Liver (tissue), 8 donors: ENCODE measurements at regions not wholly inside any gene's neighbourhood (a gene's known extent, or its start where the extent isn't known, plus 50 kb on each side); places are given as distances from the start of the nearest gene placed in this dataset.

ENCODE experiments used
- DNase-seq: peaks from one replicate; pipeline ENCODE4 v3.0.0-alpha.2; 2017; ENCODE audit warnings: low spot score
- H3K27ac ChIP-seq, 2 donors: one replicate each; pipeline ENCODE4 v1.7.0; 2013; ENCODE audit warnings: inconsistent platforms in 2 of 2, low read length in 2 of 2, control low read depth in 1 of 2, low read depth in 1 of 2, mild to moderate bottlenecking in 1 of 2
- H3K27me3 ChIP-seq, 4 donors: one replicate each; pipeline versions ENCODE4 v1.6.1 to v1.7.0; 2013; ENCODE audit warnings: low read length in 3 of 4, inconsistent platforms in 1 of 4, mild to moderate bottlenecking in 1 of 4, moderate library complexity in 1 of 4; ENCODE audit not compliant: control insufficient read depth in 4 of 4, insufficient read depth in 4 of 4
- H3K36me3 ChIP-seq, 4 donors: one replicate each; pipeline versions ENCODE4 v1.6.1 to v1.7.0; 2013; ENCODE audit warnings: low read length in 3 of 4, mild to moderate bottlenecking in 3 of 4, low read depth in 1 of 4, moderate library complexity in 1 of 4; ENCODE audit not compliant: control insufficient read depth in 4 of 4, insufficient read depth in 3 of 4
- H3K4me1 ChIP-seq, 4 donors: one replicate each; pipeline versions ENCODE4 v1.6.1 to v1.7.0; 2013; ENCODE audit warnings: low read length in 3 of 4, mild to moderate bottlenecking in 3 of 4, moderate library complexity in 1 of 4; ENCODE audit not compliant: control insufficient read depth in 4 of 4, insufficient read depth in 4 of 4
- H3K4me3 ChIP-seq, 3 donors: one replicate each; pipeline versions ENCODE4 v1.6.1 to v1.7.0; 2013; ENCODE audit warnings: low read length in 3 of 3, control low read depth in 1 of 3, low read depth in 1 of 3, mild to moderate bottlenecking in 1 of 3
- H3K9ac ChIP-seq, 2 donors: one replicate each; pipeline ENCODE4 v1.7.0; 2013; ENCODE audit warnings: low read length in 2 of 2, mild to moderate bottlenecking in 2 of 2, moderate library complexity in 2 of 2, control low read depth in 1 of 2, low read depth in 1 of 2
- H3K9me3 ChIP-seq, 4 donors: one replicate each; pipeline versions ENCODE4 v1.6.1 to v1.7.0; 2013; ENCODE audit warnings: low read length in 3 of 4; ENCODE audit not compliant: control insufficient read depth in 4 of 4
- CTCF ChIP-seq: fragments of 150-350 bp; IDR thresholded peaks from 2 replicates; pipeline ENCODE4 v1.5.1; 2017; ENCODE audit warnings: improper control_type of control experiment, low read depth, low read length; ENCODE audit not compliant: missing input control
- EGR1 ChIP-seq, 2 donors: IDR thresholded peaks; 2 replicates each; pipeline ENCODE4 v1.6.1; 2016 to 2018; ENCODE audit warnings: antibody characterized with exemption in 2 of 2, low read depth in 2 of 2
- FOXA1 ChIP-seq: IDR thresholded peaks from 2 replicates; pipeline ENCODE4 v1.6.1; 2016; ENCODE audit warnings: antibody characterized with exemption
- FOXA2 ChIP-seq: IDR thresholded peaks from 2 replicates; pipeline ENCODE4 v1.6.1; 2016; ENCODE audit warnings: antibody characterized with exemption
- GABPA ChIP-seq, 2 donors: IDR thresholded peaks in 1 of 2; conservative IDR thresholded peaks in 1 of 2; 2 replicates each; pipeline ENCODE4 v1.6.1; 2016; ENCODE audit warnings: antibody characterized with exemption in 2 of 2, mild to moderate bottlenecking in 1 of 2, moderate library complexity in 1 of 2
- HNF4A ChIP-seq, 2 donors: conservative IDR thresholded peaks; 2 replicates each; pipeline ENCODE4 v1.6.1; 2016; ENCODE audit warnings: antibody characterized with exemption in 2 of 2, mild to moderate bottlenecking in 2 of 2
- HNF4G ChIP-seq: IDR thresholded peaks from 2 replicates; pipeline ENCODE4 v1.6.1; 2016; ENCODE audit warnings: antibody characterized with exemption
- JUND ChIP-seq, 2 donors: IDR thresholded peaks; 2 replicates each; pipeline ENCODE4 v1.6.1; 2016; ENCODE audit warnings: antibody characterized with exemption in 2 of 2
- MAX ChIP-seq: IDR thresholded peaks from 2 replicates; pipeline ENCODE4 v1.6.1; 2016; ENCODE audit warnings: antibody characterized with exemption
- NR2F2 ChIP-seq: IDR thresholded peaks from 2 replicates; pipeline ENCODE4 v1.6.1; 2016; ENCODE audit warnings: antibody characterized with exemption
- RAD21 ChIP-seq, 2 donors: IDR thresholded peaks; 2 replicates each; pipeline ENCODE4 v1.6.1; 2016; ENCODE audit warnings: antibody characterized with exemption in 2 of 2, mild to moderate bottlenecking in 2 of 2
- RXRA ChIP-seq, 2 donors: IDR thresholded peaks; 2 replicates each; pipeline ENCODE4 v1.6.1; 2017 to 2018; ENCODE audit warnings: antibody characterized with exemption in 2 of 2, mild to moderate bottlenecking in 1 of 2
- SP1 ChIP-seq: IDR thresholded peaks from 2 replicates; pipeline ENCODE4 v1.6.1; 2018; ENCODE audit warnings: antibody characterized with exemption, mild to moderate bottlenecking
- TAF1 ChIP-seq: conservative IDR thresholded peaks from 2 replicates; pipeline ENCODE4 v1.6.1; 2016; ENCODE audit warnings: antibody characterized with exemption, mild to moderate bottlenecking
- YY1 ChIP-seq: IDR thresholded peaks from 2 replicates; pipeline ENCODE4 v1.6.1; 2016; ENCODE audit warnings: antibody characterized with exemption, mild to moderate bottlenecking
- WGBS: extraction: QIAGEN DNeasy Blood & Tissue Kit; methylation state at CpG from one replicate; pipeline ENCODE4 v1.1.7; 2013; 5-methylcytosine and 5-hydroxymethylcytosine counted together
- TF ChIP-seq, protein P1 (sequence below): IDR thresholded peaks from 2 replicates; pipeline ENCODE4 v1.6.1; 2016; ENCODE audit warnings: antibody characterized with exemption
- TF ChIP-seq, protein P2 (sequence below): IDR thresholded peaks from 2 replicates; pipeline ENCODE4 v1.6.1; 2016; ENCODE audit warnings: antibody characterized with exemption, mild to moderate bottlenecking
- TF ChIP-seq, protein P3 (sequence below): IDR thresholded peaks from 2 replicates; pipeline ENCODE4 v1.6.1; 2016; ENCODE audit warnings: antibody characterized with exemption
- donor health status: healthy.
- donor health status: healthy.
- donor health status: healthy.
- donor health status: healthy.
- donor health status: healthy.

DNA sequence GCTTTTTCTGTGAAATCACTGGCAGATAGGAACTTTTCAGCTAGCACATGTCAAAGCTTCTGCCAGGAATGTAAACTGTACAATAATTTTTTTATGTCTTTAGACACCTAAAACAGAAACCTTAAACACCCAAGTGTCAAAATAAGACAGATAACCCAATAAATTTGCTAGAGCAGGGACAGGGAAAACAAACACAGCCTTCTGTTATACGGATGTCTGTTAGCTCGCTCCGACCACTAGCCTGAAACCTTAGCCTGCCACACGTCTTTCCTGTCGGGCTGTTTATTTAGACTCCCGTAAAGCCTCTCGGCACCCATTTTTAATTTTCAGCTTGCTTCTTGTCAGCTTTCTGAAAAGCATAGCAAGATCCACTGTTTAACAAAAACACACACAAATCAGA lies 355.4 kb upstream of the SLC24A2 start:
- no peaks in the 10 kb centered on the region for H3K36me3 ChIP-seq
- no peaks in the 10 kb centered on the region for H3K9me3 ChIP-seq
- no peak overlapping the region for H3K4me3 ChIP-seq
- H3K9ac ChIP-seq = no peak overlapping the region
- no peaks in the 10 kb centered on the region for H3K4me1 ChIP-seq
- 19% methylated on average over 7 of the region's 7 CpGs for WGBS
- no peak overlapping the region for H3K27ac ChIP-seq
- H3K27me3 ChIP-seq = no peaks in the 10 kb centered on the region
- DNase-seq = no peak
- TF ChIP-seq RXRA (IDR thresholded peaks at IDR 0.05) (no peak), JUND (IDR thresholded peaks at IDR 0.05) (no peak), RAD21 (IDR thresholded peaks at IDR 0.05) (no peak), YY1 (no peak), FOXA2 (no peak), TAF1 (no peak), NR2F2 (no peak), HNF4G (no peak), HNF4A (conservative IDR thresholded peaks at IDR 0.05) (no peak), GABPA (IDR thresholded peaks at IDR 0.05 in 1 of 2, conservative IDR thresholded peaks at IDR 0.05 in 1 of 2) (no peak), CTCF (no peak), MAX (no peak), EGR1 (IDR thresholded peaks at IDR 0.05; ENCODE audit: low read depth in 2 of 2) (no peak), FOXA1 (no peak), SP1 (no peak)
- TF ChIP-seq, protein P1, sequence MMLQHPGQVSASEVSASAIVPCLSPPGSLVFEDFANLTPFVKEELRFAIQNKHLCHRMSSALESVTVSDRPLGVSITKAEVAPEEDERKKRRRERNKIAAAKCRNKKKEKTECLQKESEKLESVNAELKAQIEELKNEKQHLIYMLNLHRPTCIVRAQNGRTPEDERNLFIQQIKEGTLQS = no peak
- TF ChIP-seq, protein P2, sequence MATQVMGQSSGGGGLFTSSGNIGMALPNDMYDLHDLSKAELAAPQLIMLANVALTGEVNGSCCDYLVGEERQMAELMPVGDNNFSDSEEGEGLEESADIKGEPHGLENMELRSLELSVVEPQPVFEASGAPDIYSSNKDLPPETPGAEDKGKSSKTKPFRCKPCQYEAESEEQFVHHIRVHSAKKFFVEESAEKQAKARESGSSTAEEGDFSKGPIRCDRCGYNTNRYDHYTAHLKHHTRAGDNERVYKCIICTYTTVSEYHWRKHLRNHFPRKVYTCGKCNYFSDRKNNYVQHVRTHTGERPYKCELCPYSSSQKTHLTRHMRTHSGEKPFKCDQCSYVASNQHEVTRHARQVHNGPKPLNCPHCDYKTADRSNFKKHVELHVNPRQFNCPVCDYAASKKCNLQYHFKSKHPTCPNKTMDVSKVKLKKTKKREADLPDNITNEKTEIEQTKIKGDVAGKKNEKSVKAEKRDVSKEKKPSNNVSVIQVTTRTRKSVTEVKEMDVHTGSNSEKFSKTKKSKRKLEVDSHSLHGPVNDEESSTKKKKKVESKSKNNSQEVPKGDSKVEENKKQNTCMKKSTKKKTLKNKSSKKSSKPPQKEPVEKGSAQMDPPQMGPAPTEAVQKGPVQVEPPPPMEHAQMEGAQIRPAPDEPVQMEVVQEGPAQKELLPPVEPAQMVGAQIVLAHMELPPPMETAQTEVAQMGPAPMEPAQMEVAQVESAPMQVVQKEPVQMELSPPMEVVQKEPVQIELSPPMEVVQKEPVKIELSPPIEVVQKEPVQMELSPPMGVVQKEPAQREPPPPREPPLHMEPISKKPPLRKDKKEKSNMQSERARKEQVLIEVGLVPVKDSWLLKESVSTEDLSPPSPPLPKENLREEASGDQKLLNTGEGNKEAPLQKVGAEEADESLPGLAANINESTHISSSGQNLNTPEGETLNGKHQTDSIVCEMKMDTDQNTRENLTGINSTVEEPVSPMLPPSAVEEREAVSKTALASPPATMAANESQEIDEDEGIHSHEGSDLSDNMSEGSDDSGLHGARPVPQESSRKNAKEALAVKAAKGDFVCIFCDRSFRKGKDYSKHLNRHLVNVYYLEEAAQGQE = no peak
- TF ChIP-seq, protein P3, sequence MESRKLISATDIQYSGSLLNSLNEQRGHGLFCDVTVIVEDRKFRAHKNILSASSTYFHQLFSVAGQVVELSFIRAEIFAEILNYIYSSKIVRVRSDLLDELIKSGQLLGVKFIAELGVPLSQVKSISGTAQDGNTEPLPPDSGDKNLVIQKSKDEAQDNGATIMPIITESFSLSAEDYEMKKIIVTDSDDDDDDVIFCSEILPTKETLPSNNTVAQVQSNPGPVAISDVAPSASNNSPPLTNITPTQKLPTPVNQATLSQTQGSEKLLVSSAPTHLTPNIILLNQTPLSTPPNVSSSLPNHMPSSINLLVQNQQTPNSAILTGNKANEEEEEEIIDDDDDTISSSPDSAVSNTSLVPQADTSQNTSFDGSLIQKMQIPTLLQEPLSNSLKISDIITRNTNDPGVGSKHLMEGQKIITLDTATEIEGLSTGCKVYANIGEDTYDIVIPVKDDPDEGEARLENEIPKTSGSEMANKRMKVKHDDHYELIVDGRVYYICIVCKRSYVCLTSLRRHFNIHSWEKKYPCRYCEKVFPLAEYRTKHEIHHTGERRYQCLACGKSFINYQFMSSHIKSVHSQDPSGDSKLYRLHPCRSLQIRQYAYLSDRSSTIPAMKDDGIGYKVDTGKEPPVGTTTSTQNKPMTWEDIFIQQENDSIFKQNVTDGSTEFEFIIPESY = no peak
